ENCODE measurements at regions not wholly inside any gene's neighbourhood (a gene's known extent, or its start where the extent isn't known, plus 50 kb on each side); places are given as distances from the start of the nearest gene placed in this dataset.

GRCh38 chr18:24913507-24914170, 438.3 kb downstream of the ZNF521 start:
- TF ChIP-seq CTCF (IDR thresholded peaks at IDR 0.05): no peak
- TF ChIP-seq EP300 (IDR thresholded peaks at IDR 0.05): no peak
- no peak for TF ChIP-seq POLR2A (IDR thresholded peaks at IDR 0.05)

Data from suprapubic skin (tissue), 3 donors.